Endometrium (tissue), 2 donors: ENCODE measurements at regions not wholly inside any gene's neighbourhood (a gene's known extent, or its start where the extent isn't known, plus 50 kb on each side); places are given as distances from the start of the nearest gene placed in this dataset.

Experiments used
- FAIRE-seq: peaks from 2 replicates; lab custom pipeline; 2012; peaks lifted over from hg19 to GRCh38; lab: Jason Lieb, UNC
- donor health status: control.
- donor health status: control.

DNA sequence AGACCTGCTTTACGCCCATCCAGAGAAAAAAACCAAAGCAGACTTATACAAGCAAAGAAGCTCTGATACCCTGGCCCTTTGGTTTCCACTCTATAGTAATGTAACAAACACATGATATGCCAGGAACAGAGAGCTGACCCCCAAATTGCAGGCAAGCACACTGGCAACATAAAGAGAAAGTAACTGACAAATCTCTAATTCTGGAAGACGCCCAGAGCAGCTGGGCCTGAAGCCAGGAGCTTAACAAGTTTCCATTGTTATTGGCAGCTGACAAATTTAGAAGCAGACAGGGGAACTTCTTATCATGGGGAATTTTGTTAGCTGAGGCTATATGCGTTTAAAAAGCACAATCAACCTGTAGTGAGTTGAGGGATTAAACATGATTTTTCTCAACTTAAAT, 158.0 kb downstream of the DLEU7 start:
- no peak for FAIRE-seq

DNA sequence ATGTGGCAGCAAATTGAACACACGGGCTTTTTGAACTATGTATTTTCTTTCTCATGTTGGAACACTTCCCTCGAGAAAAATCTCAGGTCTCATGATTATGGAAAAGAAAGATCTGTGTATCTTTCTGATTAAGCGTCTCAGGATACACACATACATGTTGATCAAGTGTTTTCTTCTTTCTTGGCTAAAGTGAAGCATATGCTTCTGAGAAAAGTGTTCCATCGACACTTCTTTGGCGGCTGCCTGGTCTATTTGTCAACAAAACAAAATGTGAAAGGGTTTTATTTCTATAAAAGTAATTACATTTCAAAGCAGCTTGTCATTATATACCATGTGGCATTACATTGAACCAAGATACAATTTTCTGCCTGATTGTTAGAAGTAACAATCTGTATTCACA, 157.5 kb downstream of the DLEU7 start:
- no peak for FAIRE-seq

DNA sequence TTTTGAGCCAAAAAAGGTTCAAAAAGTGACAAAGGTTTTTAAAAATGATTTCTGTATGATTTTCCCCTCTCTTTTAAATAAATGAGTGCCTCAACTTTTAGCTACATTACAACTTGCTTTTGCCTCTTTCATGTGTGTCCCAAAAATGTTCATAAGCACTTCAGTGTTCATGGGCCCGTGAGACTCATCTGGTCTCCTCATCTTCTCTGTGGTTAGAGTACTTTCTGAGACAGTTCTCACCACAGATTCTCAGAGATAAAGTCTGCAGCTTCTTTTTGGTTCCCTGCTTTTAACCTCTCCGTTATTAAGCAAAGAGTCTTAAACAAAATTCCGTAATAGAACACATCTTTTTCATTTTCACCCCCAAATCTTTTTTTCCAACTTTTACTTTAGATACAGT, 156.9 kb downstream of the DLEU7 start:
- no peak for FAIRE-seq

DNA sequence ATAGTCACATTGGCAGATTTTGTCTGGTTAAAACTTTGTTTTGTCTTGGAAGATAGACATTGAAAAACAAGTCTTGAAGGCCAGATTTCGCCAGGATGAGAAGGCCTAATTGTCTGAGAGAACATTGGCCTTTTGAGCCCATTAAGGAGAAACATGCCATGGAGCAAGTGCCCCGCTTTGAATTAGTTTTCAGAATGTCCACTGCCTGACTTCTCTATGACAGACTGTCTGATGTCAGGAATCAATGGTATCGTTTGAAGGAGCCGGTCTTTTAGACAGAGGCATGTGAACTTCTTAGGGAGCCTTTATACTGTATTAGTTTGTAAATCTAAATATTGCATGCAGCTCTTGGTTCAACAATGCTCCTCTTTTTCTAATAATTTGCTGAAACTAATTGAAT, 155.9 kb downstream of the DLEU7 start:
- no peak for FAIRE-seq

DNA sequence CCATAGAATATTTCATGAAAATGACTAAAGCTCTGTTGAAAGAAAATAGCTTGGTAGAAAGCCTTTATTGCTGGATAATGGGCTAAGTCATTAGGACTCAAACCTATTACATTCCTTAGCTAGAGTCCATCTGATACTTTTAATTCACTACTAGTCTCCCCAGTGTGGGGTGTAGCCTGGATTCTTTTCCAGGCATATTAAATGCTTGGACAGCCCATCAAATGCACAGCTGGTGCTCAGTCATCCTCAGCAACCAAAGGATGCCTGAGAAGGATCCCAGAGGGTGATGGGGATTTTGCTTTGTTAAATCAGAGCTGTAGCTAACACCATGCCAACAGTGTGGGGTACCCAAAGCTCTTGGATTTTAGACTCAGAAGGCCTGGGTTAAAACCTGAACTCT, 153.5 kb downstream of the DLEU7 start:
- FAIRE-seq: no peak

DNA sequence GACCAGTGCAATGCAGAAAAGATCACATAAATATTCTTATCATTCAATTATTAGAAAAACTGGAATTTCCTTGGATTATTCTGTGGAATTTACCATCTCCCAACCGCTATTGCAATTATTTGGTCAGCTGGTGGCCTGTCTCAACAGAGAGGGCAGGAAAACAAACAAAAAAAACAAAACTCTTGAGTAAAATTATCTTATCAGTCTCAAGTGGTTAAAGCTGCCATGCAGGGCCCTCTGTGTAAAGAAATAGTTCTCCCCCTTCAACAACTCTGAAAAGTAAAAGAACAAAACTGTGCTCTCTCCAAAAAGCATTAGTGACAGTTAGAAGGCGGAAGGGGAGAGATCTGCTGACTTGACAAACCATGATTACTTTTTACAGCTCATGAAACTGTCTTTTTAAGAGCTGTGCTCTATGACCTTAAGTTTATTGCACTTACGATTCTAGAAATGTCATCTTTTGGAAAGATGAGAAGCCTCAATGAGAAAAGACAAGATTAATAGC, 152.3 kb downstream of the DLEU7 start:
- FAIRE-seq: peak; percentile 39

DNA sequence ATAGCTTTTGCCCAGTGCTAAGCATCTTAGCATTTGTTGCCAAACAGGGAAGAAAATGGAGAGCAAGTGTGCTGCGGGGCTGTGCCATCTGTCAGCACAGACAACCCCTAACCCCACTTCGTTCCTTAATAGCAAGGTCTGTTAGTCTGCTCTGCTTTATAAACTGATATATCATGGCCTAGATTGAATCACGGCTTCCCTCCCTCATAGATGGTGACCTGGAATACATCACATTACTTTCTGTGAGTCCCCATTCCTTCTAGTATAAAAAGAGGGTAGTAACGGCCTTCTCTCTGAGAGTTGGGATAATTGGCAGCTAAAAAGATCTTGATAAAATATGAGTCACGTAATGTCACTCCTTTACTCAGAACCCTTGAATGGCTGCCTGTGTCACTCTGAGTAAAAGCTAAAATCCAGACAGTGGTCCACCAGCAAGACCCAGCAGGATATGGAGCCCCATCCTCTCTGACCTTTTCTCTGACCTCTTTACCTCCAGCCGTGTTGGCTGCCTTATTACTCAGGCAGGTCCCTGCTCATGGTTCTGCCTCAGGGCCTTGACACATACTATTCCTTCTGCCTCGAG, 151.7 kb downstream of the DLEU7 start:
- FAIRE-seq: no peak

DNA sequence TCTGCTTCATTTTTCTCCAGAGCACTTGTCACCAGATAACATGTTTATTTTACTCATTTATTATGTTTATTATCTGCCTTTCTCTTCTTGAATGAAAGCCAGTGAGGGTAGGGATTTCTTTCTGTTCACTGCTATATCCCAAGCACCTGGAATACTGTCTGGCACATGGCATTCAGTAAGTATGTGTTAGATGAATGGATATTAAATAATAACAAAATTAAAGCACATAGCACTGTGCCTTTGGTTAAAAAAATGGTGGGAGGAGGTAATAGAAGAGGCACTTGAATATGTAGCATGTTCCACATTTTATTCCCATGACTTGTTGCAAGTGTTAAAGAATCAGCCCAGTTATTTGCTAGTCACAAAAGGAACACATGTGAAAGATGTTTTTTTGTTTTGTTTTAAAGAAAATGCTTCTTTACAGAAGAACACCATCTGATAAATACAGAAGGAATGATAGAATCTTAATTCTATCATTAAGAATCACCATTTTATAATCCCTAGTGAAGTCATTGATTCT, 151.0 kb downstream of the DLEU7 start:
- no peak for FAIRE-seq

DNA sequence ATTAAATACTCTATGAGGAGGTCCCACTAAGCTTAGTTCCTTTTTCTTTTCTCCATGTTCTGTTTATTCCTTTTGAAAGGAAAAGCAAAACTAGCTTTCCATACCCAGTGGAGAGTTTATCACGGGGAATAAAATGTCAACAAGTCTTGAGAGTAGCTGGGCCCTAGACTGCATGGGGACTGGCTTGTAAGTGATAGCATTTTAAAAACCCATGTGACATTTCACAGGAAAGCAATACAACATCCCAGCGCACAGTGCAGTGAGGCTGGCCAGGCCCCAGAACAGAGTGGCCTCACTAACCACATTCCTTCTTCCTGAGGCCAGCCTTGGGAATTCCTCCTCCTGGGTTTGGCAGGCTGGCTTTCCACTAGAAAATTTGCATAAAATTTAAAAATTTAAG, 149.8 kb downstream of the DLEU7 start:
- no peak for FAIRE-seq

DNA sequence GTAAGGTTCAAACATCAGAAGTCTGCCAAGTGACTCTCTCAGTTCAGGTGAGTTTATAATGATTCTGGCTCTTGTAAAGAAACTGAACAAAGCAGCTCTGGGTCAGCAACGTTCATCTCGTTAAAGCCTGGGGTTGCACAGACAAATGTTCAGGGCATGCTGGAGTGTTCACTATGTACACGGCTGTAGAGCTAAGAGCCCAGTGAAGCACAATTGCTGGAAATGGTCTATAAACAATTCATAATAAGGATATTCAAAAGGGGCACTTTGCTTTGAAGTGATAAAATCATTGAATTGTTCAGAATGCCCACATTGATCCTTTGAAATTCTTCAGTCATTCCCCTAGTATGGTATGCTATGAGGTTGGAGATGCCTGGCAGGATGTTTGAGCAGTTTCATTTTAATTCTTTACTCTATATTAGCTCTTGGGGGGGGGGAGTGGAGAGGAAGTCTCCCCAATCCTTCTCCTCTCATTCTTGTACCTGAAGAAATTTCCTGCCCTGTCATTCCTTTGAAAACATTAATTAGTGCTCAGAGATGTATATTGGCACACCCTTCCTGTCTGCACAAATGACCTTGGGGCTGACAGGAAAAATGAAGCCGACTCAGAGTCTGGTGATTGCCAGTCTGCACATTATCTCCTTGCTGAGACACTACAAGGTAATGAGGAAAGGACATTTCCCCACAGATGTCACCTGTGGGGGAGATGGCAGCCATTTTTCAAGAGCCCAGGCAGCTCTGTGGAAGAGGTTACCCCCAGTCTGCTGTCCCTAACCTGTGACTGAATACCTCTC, 145.5 kb downstream of the DLEU7 start:
- no peak for FAIRE-seq

DNA sequence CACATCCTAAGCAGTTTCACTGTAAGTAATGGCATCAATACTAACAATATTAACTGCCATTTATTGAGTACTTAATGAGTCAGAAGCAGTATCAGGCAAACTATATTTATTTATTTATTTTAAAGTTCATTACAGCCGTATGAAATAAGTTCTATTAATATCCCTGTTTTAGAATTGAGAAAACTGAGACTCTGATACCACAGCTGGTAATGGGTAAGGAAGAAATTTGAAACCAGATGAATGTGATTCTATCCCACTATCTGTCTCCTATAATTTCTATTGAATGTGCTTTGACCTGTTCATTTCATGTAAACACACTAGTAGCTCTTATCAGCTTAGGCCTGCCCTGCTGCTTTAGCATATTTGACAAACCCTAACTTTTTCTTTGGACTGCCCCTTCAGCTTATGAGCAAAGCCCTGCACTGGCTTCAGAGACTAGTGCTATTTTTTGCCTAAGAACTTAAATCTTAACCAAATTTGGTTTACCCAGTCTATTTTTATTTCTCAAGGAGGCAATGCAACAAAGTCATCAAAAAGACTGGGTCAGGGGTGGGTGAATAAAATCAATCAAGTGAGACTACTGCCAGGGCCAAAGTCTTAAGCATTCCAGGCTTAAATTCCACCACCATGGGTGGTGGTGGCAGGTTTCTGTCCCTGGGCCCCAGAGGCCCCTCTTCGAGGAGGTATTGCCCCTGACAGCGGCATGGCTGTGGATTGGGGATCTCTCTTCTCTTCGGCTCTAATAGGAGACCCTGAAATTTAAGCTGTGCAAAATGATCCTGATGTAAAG, 143.4 kb downstream of the DLEU7 start:
- FAIRE-seq: no peak

DNA sequence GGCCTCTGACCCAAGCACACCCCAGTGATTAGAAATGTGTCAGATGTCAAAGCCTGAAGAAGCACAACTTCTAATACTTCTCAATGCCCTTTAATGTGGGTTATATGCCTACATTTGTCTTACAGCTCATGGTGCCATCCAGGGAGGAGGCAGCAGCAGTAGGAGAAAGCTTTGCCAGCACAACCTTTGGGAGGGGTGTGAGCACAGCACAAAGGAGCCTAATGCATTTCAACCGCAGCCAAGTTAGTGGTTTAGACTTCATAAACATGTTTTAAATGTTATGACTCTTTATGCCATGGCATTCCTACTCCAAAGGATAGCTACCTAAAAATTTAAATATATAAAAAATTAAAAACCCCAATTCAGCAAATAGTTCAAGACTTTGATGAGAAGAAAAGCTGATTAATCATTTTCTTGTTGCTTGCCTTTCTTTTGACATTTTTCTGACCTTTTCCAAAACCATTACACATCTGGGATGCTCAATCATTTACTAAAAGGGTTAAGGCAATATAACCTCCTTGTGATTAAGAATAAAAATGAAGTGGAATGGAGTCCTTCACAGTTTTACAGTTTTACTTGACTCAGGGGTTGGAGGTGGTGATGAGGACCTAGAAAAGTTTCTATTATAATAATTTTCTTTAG, 142.7 kb downstream of the DLEU7 start:
- FAIRE-seq: no peak

DNA sequence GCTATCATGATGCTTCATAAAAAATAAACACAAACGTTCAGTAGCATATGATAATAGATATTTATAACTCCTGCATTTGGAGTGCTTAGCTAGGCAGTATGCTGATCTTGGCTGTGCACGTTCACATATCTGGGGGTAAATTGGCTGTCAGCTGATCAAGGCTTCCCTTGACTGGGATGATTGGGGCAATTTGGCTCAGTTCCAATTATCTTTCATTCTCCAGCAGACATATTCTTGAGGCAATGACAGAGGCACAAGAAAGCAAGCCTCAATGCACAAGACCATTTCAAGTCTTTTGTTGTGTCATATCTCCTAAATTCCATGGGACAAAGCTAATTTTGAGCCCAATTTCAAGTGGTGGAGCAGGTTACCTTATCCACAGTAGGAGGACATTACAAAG, 142.0 kb downstream of the DLEU7 start:
- FAIRE-seq: no peak

DNA sequence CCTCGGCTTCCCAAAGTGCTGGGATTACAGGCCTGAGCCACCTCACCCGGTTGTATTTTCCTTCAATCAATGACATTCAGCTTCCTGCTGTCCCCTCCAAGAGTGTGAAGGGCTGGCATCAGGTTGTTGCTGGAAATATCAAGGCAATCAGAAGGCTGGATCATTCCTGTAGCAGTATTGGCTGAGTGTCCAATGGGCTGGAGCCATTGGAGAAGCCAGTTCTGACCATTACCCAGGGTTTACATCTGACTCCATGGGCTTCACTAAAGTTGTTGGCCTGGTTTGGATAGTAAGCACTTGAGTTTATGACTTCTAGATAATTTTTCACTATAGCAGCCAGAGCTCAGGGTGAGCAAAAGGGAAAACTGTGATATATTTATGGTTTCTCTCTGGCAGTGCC, 137.0 kb downstream of the DLEU7 start:
- FAIRE-seq: no peak

DNA sequence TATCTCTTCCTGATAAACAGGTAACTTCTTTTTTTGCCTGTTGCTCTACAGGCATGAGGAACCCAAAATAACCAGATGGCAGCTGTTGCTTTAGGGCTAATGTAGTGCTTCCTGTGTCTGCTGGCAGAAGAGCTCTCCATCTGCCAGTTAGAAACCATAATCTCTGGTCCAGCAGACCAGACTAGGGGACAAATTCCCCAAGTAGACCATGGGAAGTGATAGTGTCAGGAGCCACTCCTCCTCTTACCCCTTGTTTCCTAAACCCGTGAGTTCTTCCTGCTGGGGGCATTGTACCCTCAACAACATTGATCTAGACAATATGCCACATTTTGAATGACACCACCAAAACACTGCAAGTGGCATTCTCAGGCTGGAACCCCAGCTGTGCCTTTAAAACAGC, 135.9 kb downstream of the DLEU7 start:
- no peak for FAIRE-seq

DNA sequence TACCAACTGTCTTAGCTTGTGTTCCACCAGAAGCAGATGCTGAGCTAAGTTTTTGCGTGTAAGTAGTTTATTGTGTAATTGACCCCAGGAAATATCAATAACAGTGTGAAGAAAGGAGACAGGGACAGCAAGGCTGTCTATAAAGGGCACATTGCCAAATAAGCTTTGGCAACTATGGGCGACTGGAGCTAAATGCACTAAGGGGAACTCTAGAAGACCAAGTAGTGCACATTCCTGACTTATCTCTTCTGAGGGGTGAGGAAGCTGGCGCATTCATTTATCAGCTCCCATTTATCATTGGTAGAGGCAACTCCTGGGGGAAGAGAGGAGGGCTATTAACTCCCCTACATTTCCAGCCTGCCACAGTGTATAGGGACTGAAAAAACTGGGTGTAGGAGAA, 135.0 kb downstream of the DLEU7 start:
- FAIRE-seq: no peak

DNA sequence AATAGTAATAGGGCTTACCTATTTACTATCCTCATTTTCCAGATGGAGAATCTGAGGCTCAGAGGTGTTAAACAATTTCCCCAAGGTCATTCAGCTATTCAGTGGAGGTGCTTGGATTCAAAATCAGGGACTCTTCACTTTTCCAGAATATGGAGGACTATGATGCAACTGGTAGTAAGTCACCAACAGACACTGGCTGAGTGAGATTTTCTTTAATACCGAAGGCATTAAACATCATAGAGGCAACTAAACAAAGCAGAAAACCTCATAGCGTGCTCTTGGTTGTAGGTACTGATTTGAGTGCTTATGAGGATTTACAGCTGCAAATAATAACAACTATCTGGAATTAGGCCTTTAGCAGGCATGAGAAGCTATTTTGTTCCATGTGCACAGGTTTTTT, 134.4 kb downstream of the DLEU7 start:
- FAIRE-seq: no peak

DNA sequence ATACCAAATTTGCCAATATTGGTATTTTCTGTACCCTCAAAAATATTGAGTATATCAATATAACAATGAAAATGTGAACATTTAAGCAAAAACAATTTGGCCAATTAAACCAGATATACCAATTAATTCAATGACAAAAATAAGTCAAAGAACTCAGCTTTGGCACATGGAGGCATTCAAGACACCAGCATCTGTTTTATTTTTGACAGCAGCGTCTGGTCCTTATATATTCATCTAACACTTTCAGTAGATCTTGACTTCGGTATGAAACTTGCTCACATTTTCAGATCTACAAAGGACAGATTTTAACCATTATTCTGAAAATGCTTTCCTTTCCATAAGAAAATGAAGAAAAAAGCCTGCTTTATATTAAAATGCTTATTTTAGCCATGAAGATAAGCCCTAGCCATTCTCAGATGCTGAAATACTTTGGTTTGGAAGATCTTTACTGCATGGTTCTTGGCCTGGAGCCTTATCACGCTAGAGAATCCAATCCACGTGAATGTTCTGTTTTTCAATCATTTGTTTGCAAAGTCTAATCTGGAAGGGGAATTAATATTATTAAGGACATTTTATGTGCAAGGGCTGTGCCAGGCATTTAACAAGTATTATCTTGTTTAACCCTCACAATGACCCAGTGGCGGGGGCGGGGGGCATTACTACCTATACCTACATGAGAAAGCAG, 132.2 kb downstream of the DLEU7 start:
- FAIRE-seq: no peak

DNA sequence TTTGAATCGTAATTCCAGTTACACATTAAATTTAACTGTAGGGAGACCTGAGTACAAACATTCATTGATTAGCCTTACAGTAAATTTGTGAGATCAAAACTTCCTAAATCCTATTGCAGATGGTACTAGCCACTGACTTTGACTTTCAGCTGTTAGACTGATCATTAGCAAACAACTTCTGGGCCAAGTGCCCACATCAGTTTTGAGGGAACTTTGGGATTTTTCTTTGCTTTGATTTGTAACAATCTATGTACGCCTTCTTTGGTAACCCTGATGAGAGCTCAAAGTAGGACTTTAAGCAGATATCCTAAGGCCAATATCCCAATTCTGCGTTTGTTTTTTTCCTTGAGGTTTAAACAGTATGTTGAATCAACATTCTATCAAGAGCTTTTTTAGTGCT, 131.5 kb downstream of the DLEU7 start:
- no peak for FAIRE-seq

DNA sequence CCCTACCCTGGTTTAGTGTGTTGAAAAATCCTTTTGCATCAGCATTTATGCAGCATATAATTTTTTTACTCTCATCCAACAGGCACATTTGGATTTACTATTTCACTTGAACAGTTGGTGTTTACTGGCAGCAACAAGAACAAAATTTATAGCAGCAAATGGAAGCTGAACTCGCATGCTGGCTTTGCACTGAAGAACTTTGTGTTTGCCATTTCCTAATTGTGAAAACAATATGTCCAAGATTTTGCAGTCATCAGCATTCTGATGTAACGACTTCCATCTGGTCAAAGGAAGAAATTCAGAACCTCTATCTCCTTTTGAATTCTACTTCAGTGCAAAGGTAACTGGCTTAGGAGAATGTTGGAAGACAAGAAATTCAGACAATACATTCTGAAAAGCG, 131.0 kb downstream of the DLEU7 start:
- FAIRE-seq: no peak

DNA sequence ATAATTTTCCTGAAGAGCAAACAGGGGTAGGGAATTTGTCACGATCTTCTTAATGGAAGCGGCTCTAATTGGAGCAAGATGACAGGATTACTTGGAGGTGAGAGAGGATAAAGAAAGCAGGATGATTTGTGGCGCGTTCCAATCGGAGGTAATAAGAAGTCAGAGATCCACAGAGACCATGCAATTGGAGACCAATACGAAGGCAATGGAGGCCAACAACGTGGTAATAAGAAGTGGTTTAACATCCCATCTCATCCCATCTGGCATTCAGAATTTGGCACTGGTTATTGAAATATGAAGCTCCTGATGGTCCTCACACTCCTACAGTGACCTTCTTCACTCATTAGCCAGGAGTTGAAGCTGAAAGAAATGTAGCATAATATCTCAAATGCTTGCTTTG, 130.6 kb downstream of the DLEU7 start:
- FAIRE-seq: no peak
